GM12878 (cell line): ENCODE measurements at regions not wholly inside any gene's neighbourhood (a gene's known extent, or its start where the extent isn't known, plus 50 kb on each side); places are given as distances from the start of the nearest gene placed in this dataset.

Experiments used
- ATAC-seq: fragments of 200-7000 bp; cut with Tn5 transposase; 3 replicates; pipeline ENCODE4 v1.9.1; 2020; ENCODE audit warnings: mild to moderate bottlenecking, moderate library complexity
- BruUV-seq: library from RNA; stranded (reverse); fragments of 400-500 nt; replicated peaks from 2 replicates; lab custom pipeline; 2021; lab: Mats Ljungman, UMichigan
- CTCF ChIA-PET: fragments of 300-600 bp; sonication (Branson Sonifier 250); formaldehyde crosslinking; extraction: SDS; loops from one replicate; lab custom pipeline; 2021; ENCODE audit warnings: inconsistent platforms; lab: Yijun Ruan, JAX
- POLR2A ChIA-PET: fragments of 350-600 bp; formaldehyde crosslinking; extraction: SDS; loops from one replicate; lab custom pipeline; 2021; ENCODE audit warnings: inconsistent platforms; lab: Charles Lee
- RAD21 ChIA-PET: fragments of 300-600 bp; sonication (Branson Sonifier 250); formaldehyde crosslinking; loops from one replicate; lab custom pipeline; 2023; ENCODE audit warnings: antibody characterized with exemption; ENCODE audit not compliant: unreplicated experiment; lab: Charles Lee
- SMC1A ChIA-PET: fragments of 300-600 bp; sonication (Branson Sonifier 250); formaldehyde crosslinking; loops from one replicate; lab custom pipeline; 2023; ENCODE audit not compliant: unreplicated experiment, uncharacterized antibody; lab: Charles Lee
- DNase-seq: peaks from one replicate; pipeline ENCODE4 v3.0.0-alpha.2; 2011; ENCODE audit warnings: low read depth, low spot score
- FAIRE-seq: peaks from 3 replicates; lab custom pipeline; 2011; peaks lifted over from hg19 to GRCh38; lab: Jason Lieb, UNC
- H2AFZ ChIP-seq: 2 replicates; pipeline ENCODE4 v1.6.0; 2011; ENCODE audit warnings: low read depth, low read length, control low read depth; ENCODE audit not compliant: control insufficient read depth
- H3K27ac ChIP-seq: 2 replicates; pipeline ENCODE4 v1.5.1; 2011; ENCODE audit warnings: control low read depth; ENCODE audit not compliant: control insufficient read depth, insufficient read depth
- H3K27me3 ChIP-seq, 2 experiments: replicated peaks in 1 of 2; 2 replicates each; pipeline versions ENCODE4 v1.6.0 to v1.6.1; 2011; ENCODE audit warnings: low read length in 1 of 2; ENCODE audit not compliant: control insufficient read depth in 2 of 2, insufficient read depth in 2 of 2
- H3K36me3 ChIP-seq, 2 experiments: 2 replicates each; pipeline ENCODE4 v1.5.1; 2011; ENCODE audit warnings: low read length in 1 of 2; ENCODE audit not compliant: control insufficient read depth in 2 of 2, insufficient read depth in 2 of 2
- H3K4me1 ChIP-seq: 2 replicates; pipeline ENCODE4 v1.6.1; 2011; ENCODE audit warnings: mild to moderate bottlenecking, low read length, moderate library complexity, mixed read lengths; ENCODE audit not compliant: control insufficient read depth, insufficient read depth
- H3K4me2 ChIP-seq: 2 replicates; pipeline ENCODE4 v1.6.0; 2011; ENCODE audit warnings: control low read depth; ENCODE audit not compliant: control insufficient read depth, insufficient read depth
- H3K4me3 ChIP-seq: fragments of 200-600 bp; sonication (generic); 2 replicates; pipeline ENCODE4 v1.5.1; 2016
- H3K79me2 ChIP-seq: 2 replicates; pipeline ENCODE4 v1.6.0; 2011; ENCODE audit warnings: low read length; ENCODE audit not compliant: control insufficient read depth, insufficient read depth
- H3K9ac ChIP-seq: 2 replicates; pipeline ENCODE4 v1.8.0; 2011; ENCODE audit warnings: low read length, control low read depth, mixed read lengths; ENCODE audit not compliant: control insufficient read depth, insufficient read depth
- H3K9me3 ChIP-seq: replicated peaks from 3 replicates; pipeline ENCODE4 v1.5.1; 2011; ENCODE audit warnings: mild to moderate bottlenecking, low read length; ENCODE audit not compliant: control insufficient read depth, insufficient read depth
- H4K20me1 ChIP-seq: 2 replicates; pipeline ENCODE4 v1.6.0; 2011; ENCODE audit not compliant: control insufficient read depth, insufficient read depth
- MEF2B ChIP-seq: fragments of 450-650 bp; IDR thresholded peaks from 2 replicates; pipeline ENCODE4 v1.6.1; 2018; ENCODE audit warnings: mild to moderate bottlenecking, moderate library complexity; ENCODE audit not compliant: partially characterized antibody, poor library complexity, severe bottlenecking
- TCF12 ChIP-seq: IDR thresholded peaks from 2 replicates; pipeline ENCODE4 v1.6.1; 2011; ENCODE audit warnings: low read depth, mild to moderate bottlenecking, low read length
- WGBS: methylation state at CpG from one replicate; pipeline ENCODE4 v1.1.6; 2016; ENCODE audit warnings: low lambda C conversion rate; ENCODE audit not compliant: insufficient replicate concordance, insufficient coverage; ENCODE audit errors: missing lambda C conversion rate; 5-methylcytosine and 5-hydroxymethylcytosine counted together
- in situ Hi-C: fragments of 300-500 bp; cut with MboI; formaldehyde crosslinking; loops from 9 replicates; pipeline ENCODE4 v1.14.3; 2018; ENCODE audit warnings: mixed read lengths
- intact Hi-C: fragments of 100-400 bp; cut with micrococcal nuclease; formaldehyde crosslinking; loops from one replicate; pipeline ENCODE4 v1.14.2; 2022; ENCODE audit not compliant: unreplicated experiment

- H2AFZ ChIP-seq = no peak overlapping the region; the same call in 1 of the 2 replicates
- no peak overlapping the region for H3K4me3 ChIP-seq
- CTCF ChIA-PET = interaction anchor here (0.6 to 1.7 kb wide), 12 partner anchors 8 to 61 kb away, joined by 3 to 7 read pairs (median 3); no protein-coding TSS in a partner anchor
- no peaks in the 10 kb centered on the region for H3K79me2 ChIP-seq
- H3K9ac ChIP-seq = no peak overlapping the region
- no peak overlapping the region for H3K27ac ChIP-seq
- DNase-seq = no peak
- intact Hi-C loops = no loop called here
- peak; percentile 69 for ATAC-seq
- WGBS = 46% methylated on average over 4 of the region's 4 CpGs
- no peaks in the 10 kb centered on the region for H3K36me3 ChIP-seq
- in situ Hi-C loops = no loop called here
- H3K4me1 ChIP-seq = no peaks in the 10 kb centered on the region; the same call in 1 of the 2 replicates
- H3K9me3 ChIP-seq = no peaks in the 10 kb centered on the region; the same call in 2 of the 3 replicates
- no peak overlapping the region for H3K4me2 ChIP-seq
- SMC1A ChIA-PET = interaction anchor here (0.9 to 4.0 kb wide), 13 partner anchors 10 to 73 kb away, joined by 3 to 37 read pairs (median 7); no protein-coding TSS in a partner anchor
- BruUV-seq = no TSS peak
- POLR2A ChIA-PET = interaction anchor here (0.6 to 3.5 kb wide), 7 partner anchors 11 to 161 kb away, joined by 3 to 40 read pairs (median 4); no protein-coding TSS in a partner anchor
- FAIRE-seq = no peak
- no peaks in the 10 kb centered on the region for H4K20me1 ChIP-seq
- TF ChIP-seq MEF2B (no peak), TCF12 (0 out of 2 replicates have a peak, but pooled peaks have one; percentile 55)
- H3K27me3 ChIP-seq = no peaks in the 10 kb centered on the region
- RAD21 ChIA-PET = interaction anchor here (0.9 to 3.4 kb wide), 10 partner anchors 9 to 76 kb away, joined by 3 to 22 read pairs (median 6); no protein-coding TSS in a partner anchor
Observed at GRCh38 chr17:72498364-72499210, 377.8 kb downstream of the SOX9 start.
